ENCODE measurements at regions not wholly inside any gene's neighbourhood (a gene's known extent, or its start where the extent isn't known, plus 50 kb on each side); places are given as distances from the start of the nearest gene placed in this dataset.
"Not testable (repeated sequence)": the region's sequence is repeated elsewhere in the genome, so short reads cannot be mapped to it uniquely, and the experiment has no call there.

- TF ChIP-seq ZBTB38 (CRISPR knock-in tag; IDR thresholded peaks at IDR 0.05) = no peak
- no peak for TF ChIP-seq ZFYVE20 (CRISPR knock-in tag; IDR thresholded peaks at IDR 0.05; ENCODE audit: borderline replicate concordance, low read depth)
- no peak for TF ChIP-seq ZFP36L2 (CRISPR knock-in tag; IDR thresholded peaks at IDR 0.05)
- TF ChIP-seq FIP1L1 (IDR thresholded peaks at IDR 0.05; ENCODE audit: borderline replicate concordance, insufficient read depth, low read depth, low read length) = no peak
- TF ChIP-seq ZNF350 (CRISPR knock-in tag; IDR thresholded peaks at IDR 0.05; ENCODE audit: borderline replicate concordance, low read depth) = no peak
- TF ChIP-seq MNT (IDR thresholded peaks at IDR 0.05) = no peak
- TF ChIP-seq, protein P1, sequence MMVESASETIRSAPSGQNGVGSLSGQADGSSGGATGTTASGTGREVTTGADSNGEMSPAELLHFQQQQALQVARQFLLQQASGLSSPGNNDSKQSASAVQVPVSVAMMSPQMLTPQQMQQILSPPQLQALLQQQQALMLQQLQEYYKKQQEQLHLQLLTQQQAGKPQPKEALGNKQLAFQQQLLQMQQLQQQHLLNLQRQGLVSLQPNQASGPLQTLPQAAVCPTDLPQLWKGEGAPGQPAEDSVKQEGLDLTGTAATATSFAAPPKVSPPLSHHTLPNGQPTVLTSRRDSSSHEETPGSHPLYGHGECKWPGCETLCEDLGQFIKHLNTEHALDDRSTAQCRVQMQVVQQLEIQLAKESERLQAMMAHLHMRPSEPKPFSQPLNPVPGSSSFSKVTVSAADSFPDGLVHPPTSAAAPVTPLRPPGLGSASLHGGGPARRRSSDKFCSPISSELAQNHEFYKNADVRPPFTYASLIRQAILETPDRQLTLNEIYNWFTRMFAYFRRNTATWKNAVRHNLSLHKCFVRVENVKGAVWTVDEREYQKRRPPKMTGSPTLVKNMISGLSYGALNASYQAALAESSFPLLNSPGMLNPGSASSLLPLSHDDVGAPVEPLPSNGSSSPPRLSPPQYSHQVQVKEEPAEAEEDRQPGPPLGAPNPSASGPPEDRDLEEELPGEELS (CRISPR knock-in tag; IDR thresholded peaks at IDR 0.05) = no peak
- TF ChIP-seq SNAPC5 (CRISPR knock-in tag; IDR thresholded peaks at IDR 0.05; ENCODE audit: borderline replicate concordance) = no peak
- TF ChIP-seq, protein P2, sequence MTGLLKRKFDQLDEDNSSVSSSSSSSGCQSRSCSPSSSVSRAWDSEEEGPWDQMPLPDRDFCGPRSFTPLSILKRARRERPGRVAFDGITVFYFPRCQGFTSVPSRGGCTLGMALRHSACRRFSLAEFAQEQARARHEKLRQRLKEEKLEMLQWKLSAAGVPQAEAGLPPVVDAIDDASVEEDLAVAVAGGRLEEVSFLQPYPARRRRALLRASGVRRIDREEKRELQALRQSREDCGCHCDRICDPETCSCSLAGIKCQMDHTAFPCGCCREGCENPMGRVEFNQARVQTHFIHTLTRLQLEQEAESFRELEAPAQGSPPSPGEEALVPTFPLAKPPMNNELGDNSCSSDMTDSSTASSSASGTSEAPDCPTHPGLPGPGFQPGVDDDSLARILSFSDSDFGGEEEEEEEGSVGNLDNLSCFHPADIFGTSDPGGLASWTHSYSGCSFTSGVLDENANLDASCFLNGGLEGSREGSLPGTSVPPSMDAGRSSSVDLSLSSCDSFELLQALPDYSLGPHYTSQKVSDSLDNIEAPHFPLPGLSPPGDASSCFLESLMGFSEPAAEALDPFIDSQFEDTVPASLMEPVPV (CRISPR knock-in tag; IDR thresholded peaks at IDR 0.05) = no peak
- no peak for TF ChIP-seq ZNF383 (CRISPR knock-in tag; IDR thresholded peaks at IDR 0.05; ENCODE audit: borderline replicate concordance)
Observed at GRCh38 chr4:101695176-101695575, 95.4 kb upstream of the BANK1 start (continued).

- intact Hi-C loops (cut with micrococcal nuclease; ENCODE audit: unreplicated experiment); ATAC-seq: not testable (repeated sequence)
Observed at GRCh38 chr4:101694403-101694802, 96.1 kb upstream of the BANK1 start.

More at GRCh38 chr4:101694403-101694802, 96.1 kb upstream of the BANK1 start:
- H4K20me1 ChIP-seq (ENCODE audit: insufficient read depth, low read length); in situ Hi-C loops (cut with HindIII; ENCODE audit: extremely low pct_ligation_motif_present, low pct_unique_long_range_greater_than_20kb); H3K4me3 ChIP-seq (replicated peaks in 1 of 3; ENCODE audit: insufficient read depth in 1 of 3, low read depth in 2 of 3, low read length in 3 of 3); H2AFZ ChIP-seq (ENCODE audit: low read length); FAIRE-seq; H3K4me2 ChIP-seq (ENCODE audit: low read depth, low read length); POLR2A ChIA-PET; BruUV-seq (replicated peaks); H3K27ac ChIP-seq (ENCODE audit: extremely low read length, insufficient read depth, low read length); H3K9ac ChIP-seq (ENCODE audit: insufficient read depth, low read depth, low read length); H3K27me3 ChIP-seq (ENCODE audit: control insufficient read depth in 1 of 2, insufficient read depth in 2 of 2, low read length in 2 of 2); CTCF ChIA-PET (ENCODE audit: low intra/inter-chr PET ratio, low total read pairs); H3K79me2 ChIP-seq (ENCODE audit: insufficient read depth, low read length); DNase-seq (ENCODE audit: low spot score); H3K9me3 ChIP-seq (ENCODE audit: low read length); H3K36me3 ChIP-seq (replicated peaks in 1 of 2; ENCODE audit: control insufficient read depth in 1 of 2, insufficient read depth in 2 of 2, low read length in 2 of 2): not testable (repeated sequence)
- peaks cover 25% of the 10 kb centered on the region for H3K4me1 ChIP-seq (ENCODE audit: insufficient read depth, low read length)
- WGBS (ENCODE audit: low lambda C conversion rate) = 45% methylated on average over 5 of the region's 5 CpGs
